Suprapubic skin (tissue), 3 donors: ENCODE measurements at regions not wholly inside any gene's neighbourhood (a gene's known extent, or its start where the extent isn't known, plus 50 kb on each side); places are given as distances from the start of the nearest gene placed in this dataset.

ENCODE experiments used
- CTCF ChIP-seq, 2 donors: fragments of 200-600 bp in 1 of 2; fragments of 450-650 bp in 1 of 2; sonication (generic) in 1 of 2; IDR thresholded peaks; one replicate each; pipeline ENCODE4 v1.5.1; 2016 to 2019; ENCODE audit warnings: antibody characterized with exemption in 2 of 2, mild to moderate bottlenecking in 1 of 2, moderate library complexity in 1 of 2
- POLR2AphosphoS5 ChIP-seq, 3 donors: sonication (generic); formaldehyde crosslinking; IDR thresholded peaks; one replicate each; pipeline ENCODE4 v1.6.1; 2017; ENCODE audit warnings: antibody characterized with exemption in 3 of 3

DNA sequence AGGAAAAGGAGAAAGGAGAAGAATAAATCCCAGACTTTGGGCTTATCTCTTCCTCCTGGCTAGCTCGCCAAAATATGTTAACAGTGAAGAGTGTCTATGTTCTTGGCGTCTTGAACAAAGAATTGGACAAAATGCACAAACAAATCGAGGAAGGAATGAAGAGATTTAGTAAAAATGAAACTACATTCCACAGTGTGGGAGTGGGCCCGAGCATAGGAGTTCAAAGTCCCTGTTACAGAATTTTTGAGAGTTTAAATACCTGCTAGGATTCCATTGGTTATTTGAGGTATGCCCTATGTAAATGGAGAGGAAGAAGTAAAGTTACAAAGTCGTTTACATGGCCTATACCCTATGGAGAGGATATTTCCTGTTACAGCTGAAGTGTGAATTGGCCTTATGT is 525.1 kb upstream of the CNTN5 start:
- TF ChIP-seq POLR2AphosphoS5 (IDR thresholded peaks at IDR 0.05) (no peak), CTCF (IDR thresholded peaks at IDR 0.05) (no peak)
